ENCODE measurements at regions not wholly inside any gene's neighbourhood (a gene's known extent, or its start where the extent isn't known, plus 50 kb on each side); places are given as distances from the start of the nearest gene placed in this dataset.
"Not testable (repeated sequence)": the region's sequence is repeated elsewhere in the genome, so short reads cannot be mapped to it uniquely, and the experiment has no call there.

DNA sequence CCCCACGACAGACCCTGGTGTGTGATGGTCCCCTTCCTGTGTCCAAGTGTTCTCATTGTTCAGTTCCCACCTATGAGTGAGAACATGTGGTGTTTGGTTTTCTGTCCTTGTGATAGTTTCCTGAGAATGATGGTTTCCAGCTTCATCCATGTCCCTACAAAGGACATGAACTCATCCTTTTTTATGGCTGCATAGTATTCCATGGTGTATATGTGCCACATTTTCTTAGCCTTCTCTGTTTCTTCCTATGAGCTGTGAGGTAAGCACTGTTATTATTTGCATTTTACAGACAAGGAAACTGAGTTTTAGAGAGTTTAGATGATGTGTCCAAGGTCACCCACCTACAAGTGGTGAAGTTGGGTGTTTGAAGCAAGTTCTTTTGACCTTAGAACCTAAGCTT, 51.1 kb upstream of the BNC1 start:
- H3K4me3 ChIP-seq (ENCODE audit: low read depth, low read length): not testable (repeated sequence)

DNA sequence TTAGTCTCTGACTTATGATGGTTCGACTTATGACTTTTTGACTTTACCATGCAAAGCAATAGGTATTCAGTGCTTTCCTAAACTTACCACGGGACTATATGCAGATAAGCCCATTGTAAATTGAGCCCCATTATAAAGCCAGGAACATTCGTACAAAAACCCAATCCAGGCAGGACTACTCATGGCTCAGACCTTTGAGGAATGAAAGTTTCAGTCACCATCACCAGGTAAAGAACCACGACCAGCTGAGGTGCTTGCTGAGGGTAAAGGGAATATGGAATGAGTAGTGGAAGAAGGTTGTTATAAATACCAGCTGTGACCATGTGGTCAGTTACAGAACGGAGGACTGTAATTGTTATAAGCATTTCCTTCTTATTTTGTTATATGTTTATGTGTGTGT, 54.9 kb upstream of the BNC1 start:
- no peak overlapping the region for H3K4me3 ChIP-seq (ENCODE audit: low read depth, low read length)
- TF ChIP-seq, protein P1, sequence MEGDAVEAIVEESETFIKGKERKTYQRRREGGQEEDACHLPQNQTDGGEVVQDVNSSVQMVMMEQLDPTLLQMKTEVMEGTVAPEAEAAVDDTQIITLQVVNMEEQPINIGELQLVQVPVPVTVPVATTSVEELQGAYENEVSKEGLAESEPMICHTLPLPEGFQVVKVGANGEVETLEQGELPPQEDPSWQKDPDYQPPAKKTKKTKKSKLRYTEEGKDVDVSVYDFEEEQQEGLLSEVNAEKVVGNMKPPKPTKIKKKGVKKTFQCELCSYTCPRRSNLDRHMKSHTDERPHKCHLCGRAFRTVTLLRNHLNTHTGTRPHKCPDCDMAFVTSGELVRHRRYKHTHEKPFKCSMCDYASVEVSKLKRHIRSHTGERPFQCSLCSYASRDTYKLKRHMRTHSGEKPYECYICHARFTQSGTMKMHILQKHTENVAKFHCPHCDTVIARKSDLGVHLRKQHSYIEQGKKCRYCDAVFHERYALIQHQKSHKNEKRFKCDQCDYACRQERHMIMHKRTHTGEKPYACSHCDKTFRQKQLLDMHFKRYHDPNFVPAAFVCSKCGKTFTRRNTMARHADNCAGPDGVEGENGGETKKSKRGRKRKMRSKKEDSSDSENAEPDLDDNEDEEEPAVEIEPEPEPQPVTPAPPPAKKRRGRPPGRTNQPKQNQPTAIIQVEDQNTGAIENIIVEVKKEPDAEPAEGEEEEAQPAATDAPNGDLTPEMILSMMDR (IDR thresholded peaks at IDR 0.05; ENCODE audit: low read depth, low read length): no peak

DNA sequence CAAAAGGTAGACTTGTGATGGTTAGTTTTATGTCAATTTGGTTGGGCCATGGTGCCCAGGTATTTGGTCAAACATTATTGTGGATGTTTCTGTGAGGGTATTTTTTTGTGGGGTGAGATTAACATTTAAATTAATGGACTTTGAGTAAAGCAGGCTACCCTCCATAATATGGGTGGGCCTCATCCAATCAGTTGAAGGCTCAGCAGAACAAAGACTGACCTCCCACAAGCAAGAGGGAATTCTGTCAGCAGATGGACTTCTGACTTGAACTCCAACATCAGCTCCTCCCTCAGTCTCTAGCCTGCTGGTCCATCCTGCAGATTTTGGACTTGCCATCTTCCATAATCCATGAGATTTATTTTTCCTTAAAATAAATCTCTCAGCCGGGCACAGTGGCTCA, 55.6 kb upstream of the BNC1 start:
- no peak overlapping the region for H3K4me3 ChIP-seq (ENCODE audit: low read depth, low read length)

DNA sequence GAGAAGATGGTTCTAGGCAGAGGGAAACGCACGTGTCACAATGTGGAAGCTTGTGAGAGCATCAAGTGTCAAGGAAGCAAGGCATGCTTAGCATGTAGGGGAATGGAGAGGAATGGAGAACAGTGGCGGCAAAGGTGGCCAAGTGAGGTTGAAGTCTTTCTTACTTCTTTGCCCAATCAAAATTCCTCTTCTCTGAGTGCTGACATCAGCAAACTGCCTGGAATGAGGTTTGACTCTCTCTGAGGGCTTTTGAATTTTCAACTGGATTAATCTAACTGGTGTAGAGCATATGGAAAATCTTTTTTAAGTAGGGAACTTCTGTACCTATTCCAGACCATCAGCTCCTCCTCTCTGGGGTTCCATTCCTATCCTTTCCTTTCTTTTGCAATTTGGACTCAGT, 61.9 kb upstream of the BNC1 start:
- no peak overlapping the region for H3K4me3 ChIP-seq (ENCODE audit: low read depth, low read length)
- TF ChIP-seq, protein P1 (IDR thresholded peaks at IDR 0.05; ENCODE audit: low read depth, low read length): no peak

More for the DNA sequence above, 55.6 kb upstream of the BNC1 start:
- TF ChIP-seq, protein P1 (IDR thresholded peaks at IDR 0.05; ENCODE audit: low read depth, low read length): no peak

DNA sequence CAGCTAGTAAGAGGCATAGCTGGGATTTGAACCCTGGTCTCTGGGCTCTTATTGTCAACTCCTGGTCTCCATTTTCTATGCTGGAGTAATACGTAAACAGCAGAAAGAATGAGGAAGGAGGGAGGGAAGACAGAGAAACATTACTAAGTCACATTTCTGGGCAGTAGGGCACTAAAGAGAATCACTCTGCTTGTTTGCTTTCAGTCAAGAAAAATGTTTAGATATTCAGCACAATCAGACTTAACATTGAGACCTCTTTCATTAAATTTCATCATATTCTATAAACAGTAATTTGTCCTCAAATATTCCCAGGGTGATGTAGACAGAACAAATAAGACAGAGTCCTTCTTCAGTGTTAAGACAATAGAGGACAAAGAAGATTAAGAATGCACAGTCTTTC, 67.7 kb upstream of the BNC1 start:
- no peak overlapping the region for H3K4me3 ChIP-seq (ENCODE audit: low read depth, low read length)
- TF ChIP-seq, protein P1 (IDR thresholded peaks at IDR 0.05; ENCODE audit: low read depth, low read length): no peak

DNA sequence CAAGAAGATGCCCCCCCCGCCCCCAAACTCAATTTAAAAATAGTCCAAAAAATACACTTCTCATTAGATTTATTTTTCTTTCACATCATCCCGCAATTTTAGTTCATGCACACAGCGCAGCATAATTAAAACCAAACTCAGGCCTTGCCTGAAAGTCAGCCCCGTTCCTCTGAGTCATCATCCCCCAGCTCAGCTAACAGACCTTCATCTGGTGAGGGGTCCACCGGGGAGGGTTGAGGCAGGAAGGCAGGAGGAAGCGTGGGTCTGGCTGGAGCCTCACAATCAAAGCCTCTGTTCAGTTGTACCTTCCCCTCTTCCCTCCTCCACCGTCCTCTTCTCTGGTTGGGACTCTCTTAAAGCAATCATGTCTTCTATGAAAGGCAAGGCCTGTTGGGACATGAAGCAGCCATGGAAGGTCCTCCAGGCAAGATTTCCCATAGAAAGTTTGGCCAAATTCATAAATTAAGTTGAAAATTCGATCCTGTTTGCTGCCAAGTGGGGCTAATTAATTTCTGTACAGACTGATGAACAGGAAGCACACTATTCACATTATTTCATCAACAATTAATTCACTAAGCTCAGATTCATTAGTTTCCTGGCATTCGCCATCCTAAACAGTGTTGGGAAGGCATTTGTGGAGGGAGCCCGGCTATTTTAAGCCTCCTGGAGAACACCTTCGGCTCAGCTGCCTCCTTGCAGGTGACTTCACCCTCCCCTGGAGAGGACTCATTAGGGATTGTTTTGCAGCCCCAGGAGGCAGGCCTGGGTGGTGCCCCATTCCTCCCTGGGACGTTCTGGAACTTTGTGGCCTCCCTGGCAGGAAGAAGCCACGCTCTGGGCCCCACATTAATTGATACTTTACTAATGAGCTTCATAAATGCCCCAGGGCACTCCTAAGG, 72.3 kb upstream of the BNC1 start:
- H3K4me3 ChIP-seq (ENCODE audit: low read depth, low read length): no peak overlapping the region
- TF ChIP-seq, protein P1 (IDR thresholded peaks at IDR 0.05; ENCODE audit: low read depth, low read length): no peak

DNA sequence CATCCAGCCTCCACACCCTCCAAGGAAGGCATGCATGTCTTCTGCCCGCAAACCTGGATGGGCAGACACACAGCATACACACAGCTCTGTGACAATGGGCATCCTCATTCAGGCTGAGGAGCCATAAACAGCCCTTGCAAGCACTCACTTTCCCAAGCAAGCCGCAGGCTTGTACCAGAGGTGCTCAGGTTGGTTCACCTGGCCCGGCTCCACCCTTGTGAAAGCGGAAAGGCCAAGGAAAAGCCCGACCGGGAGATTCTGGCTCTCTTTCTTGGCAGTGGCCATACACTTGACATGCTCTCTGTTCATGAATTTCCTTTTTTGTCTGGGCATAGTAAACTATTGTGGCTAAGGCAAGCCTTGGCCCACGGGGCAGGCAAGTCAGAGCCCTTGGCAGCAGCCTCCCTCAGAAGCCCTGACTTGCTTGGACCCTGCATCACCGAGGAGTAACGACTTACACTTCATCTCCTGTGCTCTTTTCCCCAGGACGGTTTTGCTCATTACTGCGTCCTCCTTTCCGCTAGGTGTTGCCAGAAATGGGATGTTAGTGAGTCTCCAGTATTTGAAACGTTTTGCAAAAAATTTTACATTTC, 74.6 kb upstream of the BNC1 start:
- TF ChIP-seq, protein P1 (IDR thresholded peaks at IDR 0.05; ENCODE audit: low read depth, low read length): no peak
- no peak overlapping the region for H3K4me3 ChIP-seq (ENCODE audit: low read depth, low read length)
